Body of pancreas (tissue), 4 donors: ENCODE measurements at regions not wholly inside any gene's neighbourhood (a gene's known extent, or its start where the extent isn't known, plus 50 kb on each side); places are given as distances from the start of the nearest gene placed in this dataset.

Source experiments
- CTCF ChIP-seq, 7 experiments: fragments of 450-650 bp in 4 of 7; fragments of 200-600 bp in 3 of 7; sonication (generic) in 3 of 7; IDR thresholded peaks; one replicate each; pipeline ENCODE4 v1.5.1; 2016 to 2019; ENCODE audit warnings: antibody characterized with exemption in 7 of 7
- POLR2A ChIP-seq, 3 donors: fragments of 450-650 bp; IDR thresholded peaks; one replicate each; pipeline ENCODE4 v1.6.1; 2016; ENCODE audit warnings: antibody characterized with exemption in 3 of 3, mild to moderate bottlenecking in 2 of 3

DNA sequence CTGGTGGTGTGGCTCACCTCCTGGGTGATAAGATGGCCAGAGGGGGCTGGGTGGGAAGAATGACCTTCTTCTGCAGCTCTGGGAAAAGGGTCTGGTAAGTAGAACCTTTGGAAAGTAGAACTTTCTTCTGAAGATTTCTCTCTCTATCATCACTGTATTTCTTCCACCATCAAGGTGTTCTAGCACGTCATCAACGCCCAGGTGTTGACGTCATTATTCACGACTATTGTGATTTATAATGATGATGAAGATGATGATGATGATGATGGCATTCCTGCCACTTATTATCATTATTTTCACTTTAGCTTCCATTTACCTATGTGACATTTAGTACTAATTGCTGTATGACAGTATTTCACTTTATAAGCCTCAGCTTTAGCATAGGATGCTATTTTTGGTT is 525.6 kb upstream of the ADARB2 start:
- TF ChIP-seq CTCF (IDR thresholded peaks at IDR 0.05) (no peak), POLR2A (IDR thresholded peaks at IDR 0.05) (no peak)
